Testis (tissue), 2 donors: ENCODE measurements at regions not wholly inside any gene's neighbourhood (a gene's known extent, or its start where the extent isn't known, plus 50 kb on each side); places are given as distances from the start of the nearest gene placed in this dataset.

Source experiments
- POLR2A ChIP-seq: fragments of 450-650 bp; IDR thresholded peaks from one replicate; pipeline ENCODE4 v1.6.1; 2017; ENCODE audit warnings: antibody characterized with exemption, mild to moderate bottlenecking, moderate library complexity
- TF ChIP-seq, protein P1 (sequence below), 3 experiments: fragments of 450-650 bp in 2 of 3; fragments of 200-600 bp in 1 of 3; sonication (generic) in 1 of 3; IDR thresholded peaks; one replicate each; pipeline ENCODE4 v1.5.1; 2016 to 2019; ENCODE audit warnings: antibody characterized with exemption in 3 of 3, mild to moderate bottlenecking in 2 of 3, moderate library complexity in 1 of 3

DNA sequence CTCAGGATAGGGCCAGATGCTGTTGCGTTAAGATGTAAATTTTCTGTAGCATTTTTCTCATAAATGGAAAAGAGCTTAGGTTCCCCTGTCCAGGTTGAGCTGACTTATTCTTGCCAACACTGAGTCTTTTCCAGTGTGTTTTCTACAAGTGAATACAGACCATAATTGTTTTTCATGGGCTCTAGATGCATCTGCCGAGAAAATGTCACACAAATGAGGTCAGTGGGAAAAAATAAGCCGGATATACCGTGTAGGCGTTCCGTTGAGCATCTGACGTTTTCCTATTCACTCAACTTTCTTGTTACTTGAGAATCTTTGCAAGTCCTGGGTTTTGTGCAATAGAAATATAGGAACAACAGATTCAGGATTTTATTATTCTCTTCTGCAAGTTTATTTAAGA, 582.9 kb upstream of the CDH4 start:
- TF ChIP-seq, protein P1, sequence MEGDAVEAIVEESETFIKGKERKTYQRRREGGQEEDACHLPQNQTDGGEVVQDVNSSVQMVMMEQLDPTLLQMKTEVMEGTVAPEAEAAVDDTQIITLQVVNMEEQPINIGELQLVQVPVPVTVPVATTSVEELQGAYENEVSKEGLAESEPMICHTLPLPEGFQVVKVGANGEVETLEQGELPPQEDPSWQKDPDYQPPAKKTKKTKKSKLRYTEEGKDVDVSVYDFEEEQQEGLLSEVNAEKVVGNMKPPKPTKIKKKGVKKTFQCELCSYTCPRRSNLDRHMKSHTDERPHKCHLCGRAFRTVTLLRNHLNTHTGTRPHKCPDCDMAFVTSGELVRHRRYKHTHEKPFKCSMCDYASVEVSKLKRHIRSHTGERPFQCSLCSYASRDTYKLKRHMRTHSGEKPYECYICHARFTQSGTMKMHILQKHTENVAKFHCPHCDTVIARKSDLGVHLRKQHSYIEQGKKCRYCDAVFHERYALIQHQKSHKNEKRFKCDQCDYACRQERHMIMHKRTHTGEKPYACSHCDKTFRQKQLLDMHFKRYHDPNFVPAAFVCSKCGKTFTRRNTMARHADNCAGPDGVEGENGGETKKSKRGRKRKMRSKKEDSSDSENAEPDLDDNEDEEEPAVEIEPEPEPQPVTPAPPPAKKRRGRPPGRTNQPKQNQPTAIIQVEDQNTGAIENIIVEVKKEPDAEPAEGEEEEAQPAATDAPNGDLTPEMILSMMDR (IDR thresholded peaks at IDR 0.05), result no peak
- no peak for TF ChIP-seq POLR2A
